SK-N-SH treated with all-trans-retinoic acid at 6 μM for 48 hours (cell line): ENCODE measurements at regions not wholly inside any gene's neighbourhood (a gene's known extent, or its start where the extent isn't known, plus 50 kb on each side); places are given as distances from the start of the nearest gene placed in this dataset.

ENCODE experiments used
- ATAC-seq: fragments of 200-7000 bp; cut with Tn5 transposase; 3 replicates; pipeline ENCODE4 v1.9.1; 2020; ENCODE audit warnings: mild to moderate bottlenecking, moderate library complexity
- ARNTL ChIP-seq: fragments of 450-650 bp; formaldehyde crosslinking; IDR thresholded peaks from 2 replicates; pipeline ENCODE4 v1.5.0; 2020; ENCODE audit warnings: low read depth, mild to moderate bottlenecking, moderate library complexity, borderline replicate concordance
- GLIS3 ChIP-seq: fragments of 250-450 bp; sonication (Bioruptor Pico); IDR thresholded peaks from 2 replicates; pipeline ENCODE4 v1.5.0; 2020; ENCODE audit warnings: mild to moderate bottlenecking, moderate library complexity
- ISL1 ChIP-seq: fragments of 250-450 bp; sonication (Bioruptor Pico); IDR thresholded peaks from 2 replicates; pipeline ENCODE4 v2.1.2; 2022; ENCODE audit warnings: mild to moderate bottlenecking, moderate library complexity
- OSR1 ChIP-seq: fragments of 250-450 bp; sonication (Bioruptor Pico); IDR thresholded peaks from 2 replicates; pipeline ENCODE4 v1.8.0; 2022; ENCODE audit warnings: moderate library complexity, mild to moderate bottlenecking, inconsistent platforms
- PPARA ChIP-seq: fragments of 250-450 bp; sonication (Bioruptor Pico); IDR thresholded peaks from 2 replicates; pipeline ENCODE4 v1.5.0; 2020; ENCODE audit warnings: mild to moderate bottlenecking, borderline replicate concordance
- RARB ChIP-seq: fragments of 250-450 bp; sonication (Bioruptor Pico); IDR thresholded peaks from 2 replicates; pipeline ENCODE4 v1.8.0; 2021; ENCODE audit warnings: mild to moderate bottlenecking, moderate library complexity
- SNAI2 ChIP-seq: fragments of 250-450 bp; sonication (Bioruptor Pico); IDR thresholded peaks from 2 replicates; pipeline ENCODE4 v1.5.0; 2020; ENCODE audit warnings: mild to moderate bottlenecking, moderate library complexity
- ZC3H10 ChIP-seq: fragments of 250-450 bp; sonication (Bioruptor Pico); IDR thresholded peaks from 2 replicates; pipeline ENCODE4 v1.5.1; 2021; ENCODE audit warnings: mild to moderate bottlenecking, moderate library complexity
- ZNF565 ChIP-seq: fragments of 450-650 bp; formaldehyde crosslinking; conservative IDR thresholded peaks from 2 replicates; pipeline ENCODE4 v1.5.0; 2020; ENCODE audit warnings: low read depth, mild to moderate bottlenecking, moderate library complexity
- ZNF70 ChIP-seq: fragments of 450-650 bp; formaldehyde crosslinking; IDR thresholded peaks from 2 replicates; pipeline ENCODE4 v1.5.0; 2020; ENCODE audit warnings: mild to moderate bottlenecking, moderate library complexity
- TF ChIP-seq, protein P1 (sequence below): fragments of 250-450 bp; sonication (Bioruptor Pico); IDR thresholded peaks from 2 replicates; pipeline ENCODE4 v1.8.0; 2021; ENCODE audit warnings: low read depth, mild to moderate bottlenecking, moderate library complexity, borderline replicate concordance
- TF ChIP-seq, protein P2 (sequence below): fragments of 250-450 bp; sonication (Bioruptor Pico); IDR thresholded peaks from 2 replicates; pipeline ENCODE4 v1.5.0; 2020; ENCODE audit warnings: mild to moderate bottlenecking, moderate library complexity
- TF ChIP-seq, protein P3 (sequence below): fragments of 250-450 bp; sonication (Bioruptor Pico); IDR thresholded peaks from 2 replicates; pipeline ENCODE4 v1.5.1; 2020; ENCODE audit warnings: low read depth, mild to moderate bottlenecking, moderate library complexity
- TF ChIP-seq, protein P4 (sequence below): fragments of 250-450 bp; sonication (Bioruptor Pico); IDR thresholded peaks from 2 replicates; pipeline ENCODE4 v1.8.0; 2020; ENCODE audit warnings: mild to moderate bottlenecking, moderate library complexity, borderline replicate concordance

DNA sequence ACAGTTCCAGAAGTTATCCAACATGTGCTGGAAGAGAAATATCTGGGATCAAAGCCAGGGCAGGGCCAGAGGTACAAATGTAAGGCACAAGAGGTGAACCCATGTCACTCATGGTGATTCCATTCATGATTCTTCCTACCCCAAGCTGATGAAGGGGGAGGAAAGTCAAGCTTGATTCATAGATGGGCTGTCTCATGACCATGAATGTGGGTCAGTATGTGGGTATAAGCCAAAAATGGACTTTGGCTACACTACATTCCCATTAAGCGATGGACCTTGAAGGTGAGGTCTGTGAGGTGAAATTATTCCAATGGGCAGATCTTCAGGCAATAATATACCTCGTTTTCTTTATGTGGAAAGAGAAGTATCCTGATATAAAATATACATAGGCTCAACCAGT lies 217.1 kb downstream of the BTG1 start (continued):
- TF ChIP-seq, protein P1, sequence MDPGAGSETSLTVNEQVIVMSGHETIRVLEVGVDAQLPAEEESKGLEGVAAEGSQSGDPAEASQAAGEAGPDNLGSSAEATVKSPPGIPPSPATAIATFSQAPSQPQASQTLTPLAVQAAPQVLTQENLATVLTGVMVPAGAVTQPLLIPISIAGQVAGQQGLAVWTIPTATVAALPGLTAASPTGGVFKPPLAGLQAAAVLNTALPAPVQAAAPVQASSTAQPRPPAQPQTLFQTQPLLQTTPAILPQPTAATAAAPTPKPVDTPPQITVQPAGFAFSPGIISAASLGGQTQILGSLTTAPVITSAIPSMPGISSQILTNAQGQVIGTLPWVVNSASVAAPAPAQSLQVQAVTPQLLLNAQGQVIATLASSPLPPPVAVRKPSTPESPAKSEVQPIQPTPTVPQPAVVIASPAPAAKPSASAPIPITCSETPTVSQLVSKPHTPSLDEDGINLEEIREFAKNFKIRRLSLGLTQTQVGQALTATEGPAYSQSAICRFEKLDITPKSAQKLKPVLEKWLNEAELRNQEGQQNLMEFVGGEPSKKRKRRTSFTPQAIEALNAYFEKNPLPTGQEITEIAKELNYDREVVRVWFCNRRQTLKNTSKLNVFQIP (CRISPR knock-in tag): no peak
- TF ChIP-seq, all 23 proteins: peak for 0

DNA sequence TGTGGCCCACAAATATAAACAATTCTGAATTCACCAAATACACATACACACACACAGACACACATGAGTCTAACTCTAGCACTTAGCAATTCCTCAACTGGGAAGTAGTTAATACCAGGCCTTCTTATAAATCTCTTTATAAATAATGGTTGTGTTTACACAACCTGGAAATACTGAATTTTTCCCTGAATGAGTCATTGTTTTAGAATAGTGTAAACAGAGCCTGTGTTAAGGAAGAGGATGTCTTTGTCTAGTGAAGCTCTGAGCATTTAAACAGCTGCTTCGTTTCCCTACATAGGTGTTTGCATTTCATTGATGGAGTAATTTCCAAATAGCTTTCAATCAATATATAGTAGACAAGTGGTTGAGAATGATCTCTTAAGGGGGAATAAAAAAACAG lies 218.8 kb downstream of the BTG1 start:
- peak; percentile 37; the same call in 2 of the 3 replicates for ATAC-seq
- TF ChIP-seq ZNF70 (CRISPR knock-in tag) (no peak), PPARA (CRISPR knock-in tag) (no peak), RARB (CRISPR knock-in tag) (no peak), ISL1 (CRISPR knock-in tag) (no peak), SNAI2 (CRISPR knock-in tag) (no peak), OSR1 (CRISPR knock-in tag) (no peak)
- TF ChIP-seq, protein P1 (CRISPR knock-in tag): no peak
- TF ChIP-seq, protein P2, sequence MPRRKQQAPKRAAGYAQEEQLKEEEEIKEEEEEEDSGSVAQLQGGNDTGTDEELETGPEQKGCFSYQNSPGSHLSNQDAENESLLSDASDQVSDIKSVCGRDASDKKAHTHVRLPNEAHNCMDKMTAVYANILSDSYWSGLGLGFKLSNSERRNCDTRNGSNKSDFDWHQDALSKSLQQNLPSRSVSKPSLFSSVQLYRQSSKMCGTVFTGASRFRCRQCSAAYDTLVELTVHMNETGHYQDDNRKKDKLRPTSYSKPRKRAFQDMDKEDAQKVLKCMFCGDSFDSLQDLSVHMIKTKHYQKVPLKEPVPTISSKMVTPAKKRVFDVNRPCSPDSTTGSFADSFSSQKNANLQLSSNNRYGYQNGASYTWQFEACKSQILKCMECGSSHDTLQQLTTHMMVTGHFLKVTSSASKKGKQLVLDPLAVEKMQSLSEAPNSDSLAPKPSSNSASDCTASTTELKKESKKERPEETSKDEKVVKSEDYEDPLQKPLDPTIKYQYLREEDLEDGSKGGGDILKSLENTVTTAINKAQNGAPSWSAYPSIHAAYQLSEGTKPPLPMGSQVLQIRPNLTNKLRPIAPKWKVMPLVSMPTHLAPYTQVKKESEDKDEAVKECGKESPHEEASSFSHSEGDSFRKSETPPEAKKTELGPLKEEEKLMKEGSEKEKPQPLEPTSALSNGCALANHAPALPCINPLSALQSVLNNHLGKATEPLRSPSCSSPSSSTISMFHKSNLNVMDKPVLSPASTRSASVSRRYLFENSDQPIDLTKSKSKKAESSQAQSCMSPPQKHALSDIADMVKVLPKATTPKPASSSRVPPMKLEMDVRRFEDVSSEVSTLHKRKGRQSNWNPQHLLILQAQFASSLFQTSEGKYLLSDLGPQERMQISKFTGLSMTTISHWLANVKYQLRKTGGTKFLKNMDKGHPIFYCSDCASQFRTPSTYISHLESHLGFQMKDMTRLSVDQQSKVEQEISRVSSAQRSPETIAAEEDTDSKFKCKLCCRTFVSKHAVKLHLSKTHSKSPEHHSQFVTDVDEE (CRISPR knock-in tag): no peak
- TF ChIP-seq, protein P3, sequence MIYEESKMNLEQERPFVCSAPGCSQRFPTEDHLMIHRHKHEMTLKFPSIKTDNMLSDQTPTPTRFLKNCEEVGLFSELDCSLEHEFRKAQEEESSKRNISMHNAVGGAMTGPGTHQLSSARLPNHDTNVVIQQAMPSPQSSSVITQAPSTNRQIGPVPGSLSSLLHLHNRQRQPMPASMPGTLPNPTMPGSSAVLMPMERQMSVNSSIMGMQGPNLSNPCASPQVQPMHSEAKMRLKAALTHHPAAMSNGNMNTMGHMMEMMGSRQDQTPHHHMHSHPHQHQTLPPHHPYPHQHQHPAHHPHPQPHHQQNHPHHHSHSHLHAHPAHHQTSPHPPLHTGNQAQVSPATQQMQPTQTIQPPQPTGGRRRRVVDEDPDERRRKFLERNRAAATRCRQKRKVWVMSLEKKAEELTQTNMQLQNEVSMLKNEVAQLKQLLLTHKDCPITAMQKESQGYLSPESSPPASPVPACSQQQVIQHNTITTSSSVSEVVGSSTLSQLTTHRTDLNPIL (CRISPR knock-in tag): no peak

DNA sequence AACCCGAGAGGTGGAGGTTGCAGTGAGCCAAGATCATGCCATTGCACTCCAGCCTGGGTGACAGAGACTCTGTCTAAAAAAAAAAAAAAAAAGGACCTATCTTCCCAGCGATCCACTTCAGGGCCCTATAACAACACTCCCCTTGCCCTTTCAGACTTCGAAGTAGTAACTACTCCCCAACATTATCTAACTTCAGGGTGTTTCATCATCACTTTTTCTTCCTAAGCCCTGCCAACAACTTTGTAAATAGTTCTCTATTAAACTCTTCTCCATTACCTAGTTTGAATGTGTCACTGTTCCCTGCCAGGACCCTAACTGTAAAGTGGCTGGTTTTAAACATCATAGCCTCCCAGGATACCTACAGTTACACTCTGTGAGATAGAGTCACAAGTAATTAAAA lies 220.8 kb downstream of the BTG1 start:
- ATAC-seq: no peak
- TF ChIP-seq ZNF565 (CRISPR knock-in tag) (no peak), ZNF70 (CRISPR knock-in tag) (no peak), GLIS3 (no peak)
- TF ChIP-seq, protein P4, sequence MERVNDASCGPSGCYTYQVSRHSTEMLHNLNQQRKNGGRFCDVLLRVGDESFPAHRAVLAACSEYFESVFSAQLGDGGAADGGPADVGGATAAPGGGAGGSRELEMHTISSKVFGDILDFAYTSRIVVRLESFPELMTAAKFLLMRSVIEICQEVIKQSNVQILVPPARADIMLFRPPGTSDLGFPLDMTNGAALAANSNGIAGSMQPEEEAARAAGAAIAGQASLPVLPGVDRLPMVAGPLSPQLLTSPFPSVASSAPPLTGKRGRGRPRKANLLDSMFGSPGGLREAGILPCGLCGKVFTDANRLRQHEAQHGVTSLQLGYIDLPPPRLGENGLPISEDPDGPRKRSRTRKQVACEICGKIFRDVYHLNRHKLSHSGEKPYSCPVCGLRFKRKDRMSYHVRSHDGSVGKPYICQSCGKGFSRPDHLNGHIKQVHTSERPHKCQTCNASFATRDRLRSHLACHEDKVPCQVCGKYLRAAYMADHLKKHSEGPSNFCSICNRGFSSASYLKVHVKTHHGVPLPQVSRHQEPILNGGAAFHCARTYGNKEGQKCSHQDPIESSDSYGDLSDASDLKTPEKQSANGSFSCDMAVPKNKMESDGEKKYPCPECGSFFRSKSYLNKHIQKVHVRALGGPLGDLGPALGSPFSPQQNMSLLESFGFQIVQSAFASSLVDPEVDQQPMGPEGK: no peak

DNA sequence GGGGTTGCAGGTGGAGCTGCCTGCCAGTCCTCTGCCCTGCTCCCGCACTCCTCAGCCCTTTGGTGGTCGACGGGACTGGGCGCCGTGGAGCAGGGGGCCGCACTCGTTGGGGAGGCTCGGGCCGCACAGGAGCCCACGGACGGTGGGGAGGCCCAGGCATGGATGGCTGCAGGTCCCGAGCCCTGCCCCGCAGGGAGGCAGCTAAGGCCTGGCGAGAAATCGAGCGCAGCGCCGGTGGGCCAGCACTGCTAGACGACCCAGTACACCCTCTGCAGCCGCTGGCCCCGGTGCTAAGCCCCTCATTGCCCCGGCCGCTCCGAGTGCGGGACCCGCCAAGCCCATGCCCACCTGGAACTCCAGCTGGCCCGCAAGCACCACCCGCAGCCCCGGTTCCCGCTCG lies 221.8 kb downstream of the BTG1 start:
- no peak for ATAC-seq
- no peak for TF ChIP-seq GLIS3
- no peak for TF ChIP-seq ARNTL (CRISPR knock-in tag)
- TF ChIP-seq SNAI2 (CRISPR knock-in tag): no peak
- TF ChIP-seq ZNF70 (CRISPR knock-in tag): no peak
- TF ChIP-seq, protein P4: no peak
- TF ChIP-seq RARB (CRISPR knock-in tag): no peak
- TF ChIP-seq PPARA (CRISPR knock-in tag): no peak
- TF ChIP-seq ZC3H10 (CRISPR knock-in tag): no peak
- TF ChIP-seq, protein P1 (CRISPR knock-in tag): no peak
